ENCODE measurements at regions not wholly inside any gene's neighbourhood (a gene's known extent, or its start where the extent isn't known, plus 50 kb on each side); places are given as distances from the start of the nearest gene placed in this dataset.

DNA sequence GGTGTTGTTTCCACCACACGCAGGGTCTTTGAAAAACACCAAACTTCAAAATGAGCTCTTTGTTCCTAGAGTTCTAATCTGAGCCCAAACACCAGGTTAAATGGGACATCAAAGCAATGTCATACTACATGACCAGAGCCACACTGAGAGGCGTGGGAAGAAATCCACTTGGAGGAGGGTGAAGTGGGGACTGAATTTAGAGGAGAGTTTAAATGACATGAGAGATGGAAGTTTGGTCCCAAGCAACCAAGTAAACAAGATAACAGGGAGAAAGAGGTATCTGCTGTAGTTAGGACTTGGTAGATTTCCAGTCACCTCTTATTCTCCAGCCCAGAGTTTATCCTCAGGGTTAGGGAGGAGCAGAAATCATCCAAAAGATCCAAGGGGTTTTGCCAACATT, 290.9 kb upstream of the FAM78B start:
- no peak for DNase-seq (ENCODE audit: low read depth)
- ChIA-PET POLR2A (no interaction called here), CTCF (no interaction called here)
- TF ChIP-seq, protein P1, sequence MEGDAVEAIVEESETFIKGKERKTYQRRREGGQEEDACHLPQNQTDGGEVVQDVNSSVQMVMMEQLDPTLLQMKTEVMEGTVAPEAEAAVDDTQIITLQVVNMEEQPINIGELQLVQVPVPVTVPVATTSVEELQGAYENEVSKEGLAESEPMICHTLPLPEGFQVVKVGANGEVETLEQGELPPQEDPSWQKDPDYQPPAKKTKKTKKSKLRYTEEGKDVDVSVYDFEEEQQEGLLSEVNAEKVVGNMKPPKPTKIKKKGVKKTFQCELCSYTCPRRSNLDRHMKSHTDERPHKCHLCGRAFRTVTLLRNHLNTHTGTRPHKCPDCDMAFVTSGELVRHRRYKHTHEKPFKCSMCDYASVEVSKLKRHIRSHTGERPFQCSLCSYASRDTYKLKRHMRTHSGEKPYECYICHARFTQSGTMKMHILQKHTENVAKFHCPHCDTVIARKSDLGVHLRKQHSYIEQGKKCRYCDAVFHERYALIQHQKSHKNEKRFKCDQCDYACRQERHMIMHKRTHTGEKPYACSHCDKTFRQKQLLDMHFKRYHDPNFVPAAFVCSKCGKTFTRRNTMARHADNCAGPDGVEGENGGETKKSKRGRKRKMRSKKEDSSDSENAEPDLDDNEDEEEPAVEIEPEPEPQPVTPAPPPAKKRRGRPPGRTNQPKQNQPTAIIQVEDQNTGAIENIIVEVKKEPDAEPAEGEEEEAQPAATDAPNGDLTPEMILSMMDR (IDR thresholded peaks at IDR 0.05; ENCODE audit: insufficient read depth, low read depth, low read length), result no peak
- H3K27me3 ChIP-seq (ENCODE audit: control insufficient read depth, insufficient read depth, low read length), result no peaks in the 10 kb centered on the region
- no peaks in the 10 kb centered on the region for H3K36me3 ChIP-seq (ENCODE audit: control insufficient read depth, insufficient read depth, low read length)
- no peak overlapping the region for H3K4me3 ChIP-seq (ENCODE audit: low read depth, low read length)

DNA sequence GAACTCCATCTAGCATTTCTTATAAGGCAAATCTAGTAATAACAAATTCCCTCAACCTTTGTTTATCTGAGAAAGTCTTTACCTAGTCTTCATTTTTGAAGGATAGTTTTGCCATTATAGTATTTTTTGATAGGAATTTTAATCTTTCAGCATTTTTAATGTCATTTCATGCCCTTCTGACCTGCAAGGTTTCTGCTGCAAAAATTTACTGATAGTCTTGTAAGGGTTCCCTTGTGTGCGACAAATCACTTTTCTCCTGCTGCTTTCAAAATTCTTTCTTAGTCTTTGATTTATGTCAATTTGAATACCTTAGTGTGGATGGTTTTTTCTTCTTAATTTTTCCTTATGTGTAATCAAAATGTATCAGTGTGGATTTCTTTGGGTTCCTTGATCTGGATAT, 297.5 kb upstream of the FAM78B start:
- no peak for DNase-seq (ENCODE audit: low read depth)
- H3K4me3 ChIP-seq (ENCODE audit: low read depth, low read length), result no peak overlapping the region
- CTCF ChIA-PET, result interaction anchor here (0.9 kb wide), 1 partner anchor 15 kb away, joined by 4 read pairs; no protein-coding TSS in a partner anchor
- H3K27me3 ChIP-seq (ENCODE audit: control insufficient read depth, insufficient read depth, low read length), result no peaks in the 10 kb centered on the region
- no peaks in the 10 kb centered on the region for H3K36me3 ChIP-seq (ENCODE audit: control insufficient read depth, insufficient read depth, low read length)
- POLR2A ChIA-PET, result no interaction called here
- TF ChIP-seq, protein P1 (IDR thresholded peaks at IDR 0.05; ENCODE audit: insufficient read depth, low read depth, low read length), result no peak

DNA sequence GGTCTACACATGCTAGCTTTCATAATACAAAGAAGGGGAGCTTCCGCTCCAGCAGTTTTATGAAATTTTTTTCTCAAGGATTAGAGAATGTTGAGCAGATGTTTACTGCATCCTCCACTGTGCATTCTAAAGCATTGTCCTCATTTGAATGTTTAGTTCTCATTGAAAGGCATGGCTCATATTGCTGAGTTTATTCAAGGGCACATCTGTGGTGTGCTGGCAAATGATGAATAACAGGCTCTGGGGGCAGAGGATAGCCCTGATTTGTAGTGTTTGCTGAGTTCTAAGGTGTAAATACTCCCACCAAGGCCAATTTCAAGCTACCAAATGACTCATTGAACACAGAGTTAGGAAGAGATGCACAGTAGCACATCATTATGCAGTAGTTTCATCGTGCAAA, 303.2 kb upstream of the FAM78B start:
- POLR2A ChIA-PET, result no interaction called here
- TF ChIP-seq, protein P1 (IDR thresholded peaks at IDR 0.05; ENCODE audit: insufficient read depth, low read depth, low read length), result no peak
- H3K27me3 ChIP-seq (ENCODE audit: control insufficient read depth, insufficient read depth, low read length), result no peaks in the 10 kb centered on the region
- H3K4me3 ChIP-seq (ENCODE audit: low read depth, low read length), result no peak overlapping the region
- CTCF ChIA-PET, result no interaction called here
- no peaks in the 10 kb centered on the region for H3K36me3 ChIP-seq (ENCODE audit: control insufficient read depth, insufficient read depth, low read length)
- DNase-seq (ENCODE audit: low read depth), result no peak

DNA sequence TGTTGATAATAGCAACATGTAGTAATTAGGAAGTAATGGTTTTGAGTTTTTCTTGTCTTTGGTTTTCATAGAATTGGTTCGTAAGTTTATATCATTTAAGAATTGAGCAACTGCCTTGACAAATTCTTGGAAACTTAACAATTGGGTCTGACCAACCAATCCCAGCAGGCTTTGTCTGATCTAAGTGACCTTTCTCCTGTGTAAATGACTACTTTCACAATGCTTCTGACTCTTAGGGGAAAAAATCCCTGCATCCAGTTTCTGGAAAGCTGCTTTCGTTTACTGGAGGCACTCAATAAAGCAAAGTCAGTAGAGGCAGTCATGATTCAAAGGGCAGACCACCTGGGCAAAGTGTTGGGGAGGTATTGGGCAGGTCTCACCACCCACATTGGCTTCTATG, 303.6 kb upstream of the FAM78B start:
- POLR2A ChIA-PET, result no interaction called here
- no peak overlapping the region for H3K4me3 ChIP-seq (ENCODE audit: low read depth, low read length)
- no peak for DNase-seq (ENCODE audit: low read depth)
- no peaks in the 10 kb centered on the region for H3K27me3 ChIP-seq (ENCODE audit: control insufficient read depth, insufficient read depth, low read length)
- CTCF ChIA-PET, result no interaction called here
- H3K36me3 ChIP-seq (ENCODE audit: control insufficient read depth, insufficient read depth, low read length), result no peaks in the 10 kb centered on the region
- TF ChIP-seq, protein P1 (IDR thresholded peaks at IDR 0.05; ENCODE audit: insufficient read depth, low read depth, low read length), result no peak

DNA sequence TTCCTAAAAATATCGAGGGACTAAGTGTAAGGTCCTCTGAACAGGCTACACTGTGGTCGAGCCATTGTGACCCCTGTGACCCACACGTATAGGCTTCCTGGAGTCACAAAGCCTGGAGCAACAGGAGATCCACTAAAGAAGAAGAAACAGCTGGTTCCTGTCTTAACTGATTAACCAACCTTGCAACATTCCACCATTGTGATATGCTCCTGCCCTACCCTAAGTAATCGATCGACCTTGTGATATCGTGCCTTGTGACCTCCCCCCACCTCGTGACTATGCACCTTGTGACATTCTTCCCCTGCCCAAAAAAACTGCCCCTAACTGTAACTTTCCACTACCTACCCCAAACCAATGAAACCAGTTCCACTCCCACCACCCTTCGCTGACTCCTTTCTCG, 304.6 kb upstream of the FAM78B start:
- no peak for DNase-seq (ENCODE audit: low read depth)
- ChIA-PET CTCF (no interaction called here), POLR2A (no interaction called here)

More for the DNA sequence above, 304.6 kb upstream of the FAM78B start:
- H3K4me3 ChIP-seq (ENCODE audit: low read depth, low read length), result no peak overlapping the region
- no peaks in the 10 kb centered on the region for H3K36me3 ChIP-seq (ENCODE audit: control insufficient read depth, insufficient read depth, low read length)
- TF ChIP-seq, protein P1 (IDR thresholded peaks at IDR 0.05; ENCODE audit: insufficient read depth, low read depth, low read length), result no peak
- H3K27me3 ChIP-seq (ENCODE audit: control insufficient read depth, insufficient read depth, low read length), result no peaks in the 10 kb centered on the region
